Endothelial cell of umbilical vein (primary cell): ENCODE measurements at regions not wholly inside any gene's neighbourhood (a gene's known extent, or its start where the extent isn't known, plus 50 kb on each side); places are given as distances from the start of the nearest gene placed in this dataset.

Source experiments
- BruUV-seq: library from RNA; stranded (reverse); fragments of 400-500 nt; replicated peaks from 2 replicates; lab custom pipeline; 2021; lab: Mats Ljungman, UMichigan
- CTCF ChIA-PET: fragments of 300-600, 350-600 bp; sonication (Branson Sonifier 250); formaldehyde crosslinking; loops from one replicate; lab custom pipeline; 2021; ENCODE audit warnings: antibody characterized with exemption, inconsistent platforms; lab: Charles Lee
- POLR2A ChIA-PET: fragments of 300-600, 350-600 bp; sonication (Branson Sonifier 250); formaldehyde crosslinking; loops from one replicate; lab custom pipeline; 2021; ENCODE audit warnings: antibody characterized with exemption, inconsistent platforms; lab: Charles Lee
- DNase-seq: peaks from one replicate; pipeline ENCODE4 v3.0.0-alpha.2; 2011; ENCODE audit warnings: low read depth, low spot score
- FAIRE-seq: peaks from 2 replicates; lab custom pipeline; 2011; peaks lifted over from hg19 to GRCh38; lab: Jason Lieb, UNC
- H2AFZ ChIP-seq: 2 replicates; pipeline ENCODE4 v1.6.0; 2012; ENCODE audit warnings: low read depth, low read length, control low read depth, inconsistent platforms
- H3K27ac ChIP-seq: 2 replicates; pipeline ENCODE4 v1.5.1; 2011; ENCODE audit warnings: low read depth, mild to moderate bottlenecking, control low read depth, low read length, moderate library complexity; ENCODE audit not compliant: insufficient read depth
- H3K27me3 ChIP-seq, 2 experiments: 2 replicates each; pipeline versions ENCODE4 v1.6.0 to v1.6.1; 2011; ENCODE audit warnings: low read length in 2 of 2, mixed read lengths in 1 of 2; ENCODE audit not compliant: control insufficient read depth in 2 of 2, insufficient read depth in 2 of 2
- H3K36me3 ChIP-seq, 2 experiments: 2 replicates in 1 of 2; 3 replicates in 1 of 2; pipeline ENCODE4 v1.5.1; 2011; ENCODE audit warnings: low read length in 2 of 2, mild to moderate bottlenecking in 1 of 2, moderate library complexity in 1 of 2; ENCODE audit not compliant: control insufficient read depth in 2 of 2, insufficient read depth in 2 of 2; ENCODE audit errors: extremely low read depth in 1 of 2
- H3K4me1 ChIP-seq: 3 replicates; pipeline ENCODE4 v1.5.1; 2011; ENCODE audit warnings: mild to moderate bottlenecking, low read length; ENCODE audit not compliant: control insufficient read depth, insufficient read depth; ENCODE audit errors: extremely low read depth
- H3K4me2 ChIP-seq: 2 replicates; pipeline ENCODE4 v1.6.1; 2011; ENCODE audit warnings: low read length, control low read depth, mixed read lengths; ENCODE audit not compliant: insufficient read depth
- H3K4me3 ChIP-seq, 3 experiments: fragments of 200-600 bp in 1 of 3; sonication (generic), shearing (Covaris generic) in 1 of 3; replicated peaks in 1 of 3; 2 replicates each; pipeline ENCODE4 v1.5.1; 2011 to 2016; ENCODE audit warnings: control low read depth in 3 of 3, low read length in 3 of 3, mild to moderate bottlenecking in 2 of 3, inconsistent platforms in 1 of 3, low read depth in 1 of 3, moderate library complexity in 1 of 3; ENCODE audit not compliant: insufficient read depth in 1 of 3
- H3K79me2 ChIP-seq: 2 replicates; pipeline ENCODE4 v1.6.0; 2012; ENCODE audit warnings: low read length, inconsistent platforms; ENCODE audit not compliant: control insufficient read depth, insufficient read depth
- H3K9ac ChIP-seq: replicated peaks from 2 replicates; pipeline ENCODE3; 2011; ENCODE audit warnings: low read length, control low read depth; ENCODE audit not compliant: insufficient read depth; ENCODE audit errors: extremely low read depth
- H3K9me1 ChIP-seq: replicated peaks from 3 replicates; pipeline ENCODE4 v1.6.0; 2011; ENCODE audit warnings: mild to moderate bottlenecking, low read length; ENCODE audit not compliant: control insufficient read depth, insufficient read depth; ENCODE audit errors: extremely low read depth
- H3K9me3 ChIP-seq: replicated peaks from 2 replicates; pipeline ENCODE4 v1.5.1; 2012; ENCODE audit warnings: low read length, inconsistent platforms; ENCODE audit not compliant: control insufficient read depth, insufficient read depth
- H4K20me1 ChIP-seq: replicated peaks from 2 replicates; pipeline ENCODE3; 2011; ENCODE audit warnings: mild to moderate bottlenecking, low read length; ENCODE audit not compliant: control insufficient read depth, insufficient read depth; ENCODE audit errors: extremely low read depth
- CTCF ChIP-seq, 2 donors: IDR thresholded peaks; 1 replicate in 1 of 2; 2 replicates in 1 of 2; pipeline ENCODE4 v1.5.1; 2011; ENCODE audit warnings: low read length in 2 of 2, mild to moderate bottlenecking in 2 of 2, moderate library complexity in 2 of 2, control low read depth in 1 of 2, inconsistent platforms in 1 of 2, low read depth in 1 of 2; ENCODE audit not compliant: insufficient read depth in 1 of 2; ENCODE audit errors: extremely low read depth in 1 of 2
- EZH2 ChIP-seq: IDR thresholded peaks from 2 replicates; pipeline ENCODE4 v1.6.1; 2012; ENCODE audit warnings: borderline replicate concordance, low read depth, mild to moderate bottlenecking, moderate library complexity, low read length, inconsistent platforms; ENCODE audit not compliant: severe bottlenecking
- FOS ChIP-seq: IDR thresholded peaks from 2 replicates; pipeline ENCODE4 v1.6.1; 2011; ENCODE audit warnings: mild to moderate bottlenecking, low read length, moderate library complexity, borderline replicate concordance; ENCODE audit not compliant: insufficient read depth
- GATA2 ChIP-seq: IDR thresholded peaks from 2 replicates; pipeline ENCODE4 v1.7.0; 2011; ENCODE audit warnings: low read depth, mild to moderate bottlenecking, moderate library complexity, mixed read lengths, low read length; ENCODE audit not compliant: insufficient read length, insufficient read depth
- JUN ChIP-seq: IDR thresholded peaks from 2 replicates; pipeline ENCODE4 v1.6.1; 2011; ENCODE audit warnings: borderline replicate concordance, low read depth; ENCODE audit not compliant: insufficient read length, insufficient read depth
- MAX ChIP-seq: IDR thresholded peaks from 2 replicates; pipeline ENCODE4 v1.6.1; 2011; ENCODE audit not compliant: insufficient read depth, insufficient read length
- MYC ChIP-seq: IDR thresholded peaks from one replicate; pipeline ENCODE4 v1.6.1; 2011; ENCODE audit warnings: mild to moderate bottlenecking, low read depth, low read length
- POLR2A ChIP-seq: IDR thresholded peaks from 2 replicates; pipeline ENCODE4 v1.6.1; 2012; ENCODE audit warnings: low read depth, mild to moderate bottlenecking, control low read depth, low read length
- POLR2AphosphoS5 ChIP-seq: IDR thresholded peaks from 2 replicates; pipeline ENCODE4 v1.6.1; 2012; ENCODE audit warnings: low read depth, mild to moderate bottlenecking, control low read depth, low read length, moderate library complexity; ENCODE audit not compliant: insufficient read depth
- dilution Hi-C: fragments of 300-500 bp; cut with MboI; formaldehyde crosslinking; loops from one replicate; pipeline ENCODE4 v1.15.0; 2019; ENCODE audit warnings: low sequenced_read_pairs; ENCODE audit not compliant: extremely low pct_ligation_motif_present
- intact Hi-C: fragments of 100-400 bp; cut with micrococcal nuclease; formaldehyde crosslinking; loops from one replicate; pipeline ENCODE4 v1.10.0; 2022

GRCh38 chr9:134497283-134497860 is 144.2 kb upstream of the COL5A1 start:
- Histone ChIP-seq H3K79me2 (no peaks in the 10 kb centered on the region), H3K27me3 (peaks cover 10 to 13% of the 10 kb centered on the region in 2 experiments), H3K9ac (no peak overlapping the region), H3K4me2 (no peak overlapping the region), H3K4me3 (no peak overlapping the region), H3K27ac (no peak overlapping the region), H3K4me1 (no peaks in the 10 kb centered on the region), H3K9me3 (no peaks in the 10 kb centered on the region), H2AFZ (no peak overlapping the region), H3K36me3 (no peaks in the 10 kb centered on the region), H4K20me1 (no peaks in the 10 kb centered on the region), H3K9me1 (no peaks in the 10 kb centered on the region)
- TF ChIP-seq MAX, result no peak
- no peak for TF ChIP-seq POLR2A
- no peak for TF ChIP-seq JUN
- no peak for TF ChIP-seq POLR2AphosphoS5
- TF ChIP-seq CTCF (IDR thresholded peaks at IDR 0.05; ENCODE audit: extremely low read depth in 1 of 2, insufficient read depth in 1 of 2, low read depth in 1 of 2, low read length in 2 of 2), result no peak
- no peak for TF ChIP-seq FOS
- TF ChIP-seq EZH2, result no peak
- no peak for TF ChIP-seq GATA2
- no peak for TF ChIP-seq MYC
- intact Hi-C loops, result no loop called here
- FAIRE-seq (no peak), DNase-seq (no peak)
- BruUV-seq, result no TSS peak
- ChIA-PET POLR2A (no interaction called here), CTCF (no interaction called here)
- dilution Hi-C loops, result no loop called here
